ENCODE measurements at regions not wholly inside any gene's neighbourhood (a gene's known extent, or its start where the extent isn't known, plus 50 kb on each side); places are given as distances from the start of the nearest gene placed in this dataset.

- H3K4me3 ChIP-seq (ENCODE audit: control insufficient read depth, low read depth, low read length): no peak overlapping the region
- TF ChIP-seq, protein P1, sequence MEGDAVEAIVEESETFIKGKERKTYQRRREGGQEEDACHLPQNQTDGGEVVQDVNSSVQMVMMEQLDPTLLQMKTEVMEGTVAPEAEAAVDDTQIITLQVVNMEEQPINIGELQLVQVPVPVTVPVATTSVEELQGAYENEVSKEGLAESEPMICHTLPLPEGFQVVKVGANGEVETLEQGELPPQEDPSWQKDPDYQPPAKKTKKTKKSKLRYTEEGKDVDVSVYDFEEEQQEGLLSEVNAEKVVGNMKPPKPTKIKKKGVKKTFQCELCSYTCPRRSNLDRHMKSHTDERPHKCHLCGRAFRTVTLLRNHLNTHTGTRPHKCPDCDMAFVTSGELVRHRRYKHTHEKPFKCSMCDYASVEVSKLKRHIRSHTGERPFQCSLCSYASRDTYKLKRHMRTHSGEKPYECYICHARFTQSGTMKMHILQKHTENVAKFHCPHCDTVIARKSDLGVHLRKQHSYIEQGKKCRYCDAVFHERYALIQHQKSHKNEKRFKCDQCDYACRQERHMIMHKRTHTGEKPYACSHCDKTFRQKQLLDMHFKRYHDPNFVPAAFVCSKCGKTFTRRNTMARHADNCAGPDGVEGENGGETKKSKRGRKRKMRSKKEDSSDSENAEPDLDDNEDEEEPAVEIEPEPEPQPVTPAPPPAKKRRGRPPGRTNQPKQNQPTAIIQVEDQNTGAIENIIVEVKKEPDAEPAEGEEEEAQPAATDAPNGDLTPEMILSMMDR (IDR thresholded peaks at IDR 0.05; ENCODE audit: control insufficient read depth, insufficient read depth, low read depth, low read length, missing control alignments): no peak
- DNase-seq (ENCODE audit: low read depth): no peak
These were observed 265.6 kb upstream of the RGS6 start for GRCh38 chr14:71666571-71667145.

GRCh38 chr14:71668186-71668912 lies 263.9 kb upstream of the RGS6 start:
- no peak for DNase-seq (ENCODE audit: low read depth)

DNA sequence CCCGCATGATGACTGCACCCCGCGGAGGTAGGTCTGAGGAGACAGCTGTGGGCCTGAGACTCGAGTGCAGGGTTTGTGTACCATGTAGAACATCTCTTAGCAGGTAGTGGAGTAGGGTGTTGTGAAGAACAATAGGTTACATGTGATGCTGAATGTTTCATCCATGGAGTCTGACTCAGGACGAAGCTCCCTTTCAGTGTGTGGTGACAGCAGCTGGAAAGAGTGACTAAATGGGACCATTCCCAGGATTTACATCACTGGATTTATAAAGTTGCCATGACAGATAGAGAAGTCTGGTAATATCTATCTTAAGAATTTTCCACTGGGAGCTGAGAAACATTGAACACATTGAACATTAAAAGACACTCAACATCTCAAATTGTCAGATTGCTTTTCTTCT lies 259.6 kb upstream of the RGS6 start:
- no peak for DNase-seq (ENCODE audit: low read depth)
- TF ChIP-seq, protein P1 (IDR thresholded peaks at IDR 0.05; ENCODE audit: control insufficient read depth, insufficient read depth, low read depth, low read length, missing control alignments): no peak
- no peak overlapping the region for H3K4me3 ChIP-seq (ENCODE audit: control insufficient read depth, low read depth, low read length)

More at GRCh38 chr14:71668186-71668912, 263.9 kb upstream of the RGS6 start:
- no peak overlapping the region for H3K4me3 ChIP-seq (ENCODE audit: control insufficient read depth, low read depth, low read length)
- TF ChIP-seq, protein P1 (IDR thresholded peaks at IDR 0.05; ENCODE audit: control insufficient read depth, insufficient read depth, low read depth, low read length, missing control alignments): no peak

DNA sequence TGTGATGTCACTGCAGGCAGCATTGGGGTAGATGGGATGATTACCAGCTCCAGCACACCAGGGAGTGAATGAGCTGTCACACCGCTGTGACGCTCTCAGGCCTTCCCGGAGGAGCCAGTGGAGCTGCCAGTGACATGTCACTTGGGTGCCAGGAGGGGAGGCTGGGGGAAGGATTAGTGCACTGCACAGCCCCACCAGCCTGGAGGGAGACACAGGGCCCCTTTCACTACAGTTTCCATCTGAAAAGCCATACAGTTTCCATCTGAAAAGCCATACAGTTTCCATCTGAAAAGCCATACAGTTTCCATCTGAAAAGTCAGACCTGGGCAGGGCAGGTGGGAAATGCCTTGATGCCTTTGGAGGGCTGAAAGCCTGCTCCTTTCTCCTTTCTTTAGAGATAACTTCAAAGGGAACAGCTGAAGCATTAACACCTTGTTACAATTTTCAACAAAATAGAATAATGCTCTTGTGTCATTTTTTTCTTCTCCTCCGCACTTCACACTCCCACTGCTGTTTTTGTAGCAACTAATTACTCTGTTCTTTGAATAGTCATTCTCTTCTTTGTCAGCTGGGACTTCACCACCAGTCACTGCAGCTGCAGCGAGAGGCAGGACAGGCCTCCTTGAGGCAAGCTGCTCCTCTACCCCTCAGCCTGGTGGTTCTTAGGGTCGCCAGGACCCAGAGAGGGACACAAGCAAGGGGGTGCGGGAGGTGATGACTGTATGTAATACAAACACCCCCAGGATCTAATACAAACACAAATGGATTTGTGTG lies 256.9 kb upstream of the RGS6 start:
- no peak overlapping the region for H3K4me3 ChIP-seq (ENCODE audit: control insufficient read depth, low read depth, low read length)
- DNase-seq (ENCODE audit: low read depth): no peak
- TF ChIP-seq, protein P1 (IDR thresholded peaks at IDR 0.05; ENCODE audit: control insufficient read depth, insufficient read depth, low read depth, low read length, missing control alignments): no peak

DNA sequence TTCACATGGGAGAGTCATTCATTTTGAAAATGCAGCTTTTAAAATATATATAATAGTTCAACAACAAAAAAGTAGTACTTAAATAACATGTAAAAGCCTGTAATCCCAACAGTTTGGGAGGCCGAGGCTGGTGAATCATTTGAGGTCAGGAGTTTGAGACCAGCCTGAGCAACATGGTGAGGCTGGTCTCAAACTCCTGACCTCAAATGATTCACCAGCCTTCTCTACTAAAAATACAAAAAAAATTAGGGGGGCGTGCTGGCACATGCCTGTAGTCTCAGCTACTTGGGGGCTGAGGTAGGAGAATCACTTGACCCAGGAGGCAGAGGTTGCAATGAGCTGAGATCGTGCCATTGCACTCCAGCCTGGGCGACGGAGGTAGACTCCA lies 256.3 kb upstream of the RGS6 start:
- TF ChIP-seq, protein P1 (IDR thresholded peaks at IDR 0.05; ENCODE audit: control insufficient read depth, insufficient read depth, low read depth, low read length, missing control alignments): no peak
- no peak overlapping the region for H3K4me3 ChIP-seq (ENCODE audit: control insufficient read depth, low read depth, low read length)
- no peak for DNase-seq (ENCODE audit: low read depth)

DNA sequence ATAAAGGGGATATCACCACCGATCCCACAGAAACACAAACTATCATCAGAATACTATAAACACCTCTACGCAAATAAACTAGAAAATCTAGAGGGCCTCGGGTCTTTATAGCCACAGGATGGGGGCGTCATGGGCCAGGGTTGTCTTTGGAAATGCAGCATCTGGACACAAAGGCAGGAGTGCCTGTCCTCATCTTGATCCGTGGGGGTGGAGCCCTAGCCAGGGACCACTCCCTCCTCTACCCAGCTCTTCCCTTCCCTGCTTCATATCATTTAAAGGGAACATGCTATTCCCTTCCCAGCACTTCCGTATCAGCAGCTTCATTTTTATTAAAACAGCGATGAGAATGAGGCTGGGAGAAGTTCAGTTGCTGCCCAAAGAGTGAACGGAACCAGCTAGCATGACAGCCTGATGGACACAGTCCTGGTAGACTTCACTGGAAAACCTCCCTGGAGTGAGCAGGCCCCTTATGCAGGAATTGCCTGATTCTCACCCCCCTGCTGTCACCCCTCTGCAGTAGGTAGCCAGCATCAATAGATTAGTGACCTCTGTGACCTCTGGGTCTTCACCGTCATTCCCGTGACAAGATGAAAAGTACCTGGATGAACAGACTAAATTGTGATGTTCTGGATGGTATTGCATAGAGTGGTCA lies 251.4 kb upstream of the RGS6 start:
- H3K4me3 ChIP-seq (ENCODE audit: control insufficient read depth, low read depth, low read length): no peak overlapping the region
- TF ChIP-seq, protein P1 (IDR thresholded peaks at IDR 0.05; ENCODE audit: control insufficient read depth, insufficient read depth, low read depth, low read length, missing control alignments): no peak
- no peak for DNase-seq (ENCODE audit: low read depth)

Data from AG09309 (cell line).